NOMO-1 treated with dmso at 0.1 percent for 144 hours (cell line): ENCODE measurements at regions not wholly inside any gene's neighbourhood (a gene's known extent, or its start where the extent isn't known, plus 50 kb on each side); places are given as distances from the start of the nearest gene placed in this dataset.
"Not testable (repeated sequence)": the region's sequence is repeated elsewhere in the genome, so short reads cannot be mapped to it uniquely, and the experiment has no call there.

ENCODE experiments used
- DNase-seq: peaks from one replicate; lab custom pipeline; 2025; ENCODE audit not compliant: unreplicated experiment; lab: John Stamatoyannopoulos, UW

DNA sequence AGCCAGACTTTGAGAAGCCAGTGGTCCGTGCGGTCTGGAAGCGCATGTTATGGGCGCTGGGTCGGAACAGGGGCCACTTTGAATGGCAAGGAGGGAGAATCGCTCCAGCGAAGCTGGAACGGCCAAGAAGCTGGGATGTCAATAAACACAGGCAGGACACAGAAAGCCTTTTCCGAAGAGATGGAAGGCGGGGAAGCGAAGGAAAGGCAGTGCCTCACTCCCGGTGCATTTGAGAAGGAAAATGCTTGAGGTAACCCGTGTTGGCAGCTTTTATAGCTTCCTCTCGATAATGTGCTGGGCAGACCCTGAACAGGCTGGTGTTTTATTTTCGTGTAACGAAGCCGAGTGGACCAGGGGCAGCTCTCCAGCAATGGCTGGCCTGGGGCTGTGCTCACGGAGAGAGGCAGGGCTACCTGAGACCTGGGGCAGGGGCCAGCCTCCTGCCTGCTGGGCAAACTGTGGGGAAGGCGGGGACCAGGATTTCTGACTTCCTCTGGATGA lies 84.2 kb upstream of the SPRY4 start:
- DNase-seq, result no peak

DNA sequence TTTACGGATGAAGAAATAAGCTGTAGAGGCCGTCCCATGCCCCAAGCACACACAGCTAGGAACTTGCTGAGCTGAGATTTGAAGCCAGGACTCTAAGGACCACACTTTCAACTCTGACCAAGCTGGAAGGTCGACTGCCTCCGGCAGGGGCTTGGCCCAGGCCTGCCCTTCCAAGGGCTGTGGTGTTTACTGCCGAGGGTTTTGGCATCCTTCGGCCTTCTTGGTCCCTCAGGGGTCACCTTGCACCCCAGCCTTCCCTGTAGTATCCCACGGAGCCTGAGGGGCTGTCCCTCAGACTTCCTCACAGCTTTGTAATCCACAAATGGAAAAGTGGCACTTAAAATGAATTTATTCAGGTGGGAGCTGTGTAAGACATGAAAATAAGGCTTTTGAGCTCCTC lies 83.7 kb upstream of the SPRY4 start:
- no peak for DNase-seq

DNA sequence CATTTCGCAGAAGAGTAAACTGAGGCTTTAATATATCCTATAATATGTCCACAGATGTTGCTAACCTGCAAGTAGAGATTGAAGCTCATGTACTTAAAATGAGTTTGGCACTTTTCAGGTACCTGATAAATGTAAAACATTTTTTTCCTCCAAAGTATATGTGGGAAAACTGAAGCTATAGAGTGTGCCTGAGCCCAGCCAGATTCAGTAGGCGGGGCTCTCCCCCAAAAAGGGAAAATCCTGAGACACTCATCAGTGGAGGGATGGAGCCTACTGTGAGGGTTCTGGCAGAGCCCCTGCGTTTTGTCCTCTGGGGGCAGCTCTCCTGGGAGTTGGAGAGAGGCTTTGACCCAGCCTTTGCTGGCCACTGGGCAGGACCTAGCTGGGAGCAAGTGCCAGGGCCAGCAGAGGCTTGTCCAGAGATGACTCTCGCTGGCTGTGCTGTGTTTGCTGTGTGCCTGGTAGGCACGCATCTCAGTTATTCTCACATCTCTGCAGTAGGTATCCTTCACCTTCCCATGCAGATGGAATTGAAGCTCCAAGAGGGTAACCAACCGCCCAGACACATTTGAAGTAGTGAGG lies 81.1 kb upstream of the SPRY4 start:
- DNase-seq, result no peak

- DNase-seq, result no peak
Measured at GRCh38 chr5:142405023-142405422, 80.2 kb upstream of the SPRY4 start.

GRCh38 chr5:142404046-142404477 lies 79.2 kb upstream of the SPRY4 start:
- DNase-seq, result no peak

DNA sequence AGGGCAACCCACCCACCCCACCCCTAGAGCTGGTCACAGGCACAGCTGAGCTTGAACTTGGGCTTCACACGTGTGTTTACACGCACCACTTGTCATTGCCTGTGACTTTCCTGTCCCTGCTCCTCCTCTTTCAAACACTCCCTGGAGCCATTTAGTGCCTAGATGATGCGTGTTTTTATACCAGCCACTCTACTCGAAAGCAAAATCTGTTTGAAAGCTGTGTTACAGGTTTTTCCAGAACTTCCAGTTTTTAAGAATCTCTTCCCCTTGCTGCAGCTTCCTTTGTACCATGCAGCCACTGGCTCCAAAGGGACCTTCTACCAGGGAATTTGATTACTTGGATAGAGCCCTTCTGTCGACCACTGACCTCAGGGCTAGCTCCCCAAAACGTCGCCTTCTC lies 78.8 kb upstream of the SPRY4 start:
- DNase-seq, result no peak

GRCh38 chr5:142402752-142403318 lies 78.0 kb upstream of the SPRY4 start:
- DNase-seq, result no peak

- no peak for DNase-seq
Measured at GRCh38 chr5:142400415-142400814, 75.6 kb upstream of the SPRY4 start.

DNA sequence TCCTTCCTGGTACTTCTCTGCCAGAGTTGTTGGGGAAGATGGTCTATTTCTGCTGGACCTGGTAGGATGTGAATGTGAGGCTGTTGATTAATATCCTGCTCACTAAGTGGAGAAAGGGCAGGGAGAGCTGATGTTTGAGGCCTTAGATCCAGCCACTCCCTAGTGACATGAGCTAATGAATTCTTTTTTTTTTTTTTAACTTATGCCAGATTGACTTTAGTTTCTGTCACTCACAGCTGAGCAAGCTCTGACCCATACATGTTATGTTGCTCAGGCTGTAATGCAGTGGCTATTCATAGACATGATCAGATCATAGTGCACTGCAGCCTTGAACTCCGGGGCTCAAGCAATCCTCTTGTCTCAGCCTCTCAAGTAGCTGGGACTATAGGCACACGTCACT lies 75.1 kb upstream of the SPRY4 start:
- no peak for DNase-seq

GRCh38 chr5:142398730-142399055 lies 73.9 kb upstream of the SPRY4 start:
- no peak for DNase-seq

GRCh38 chr5:142398011-142398729 lies 73.3 kb upstream of the SPRY4 start:
- DNase-seq, result not testable (repeated sequence)

- DNase-seq, result no peak
Measured at GRCh38 chr5:142397178-142397577, 72.4 kb upstream of the SPRY4 start.

DNA sequence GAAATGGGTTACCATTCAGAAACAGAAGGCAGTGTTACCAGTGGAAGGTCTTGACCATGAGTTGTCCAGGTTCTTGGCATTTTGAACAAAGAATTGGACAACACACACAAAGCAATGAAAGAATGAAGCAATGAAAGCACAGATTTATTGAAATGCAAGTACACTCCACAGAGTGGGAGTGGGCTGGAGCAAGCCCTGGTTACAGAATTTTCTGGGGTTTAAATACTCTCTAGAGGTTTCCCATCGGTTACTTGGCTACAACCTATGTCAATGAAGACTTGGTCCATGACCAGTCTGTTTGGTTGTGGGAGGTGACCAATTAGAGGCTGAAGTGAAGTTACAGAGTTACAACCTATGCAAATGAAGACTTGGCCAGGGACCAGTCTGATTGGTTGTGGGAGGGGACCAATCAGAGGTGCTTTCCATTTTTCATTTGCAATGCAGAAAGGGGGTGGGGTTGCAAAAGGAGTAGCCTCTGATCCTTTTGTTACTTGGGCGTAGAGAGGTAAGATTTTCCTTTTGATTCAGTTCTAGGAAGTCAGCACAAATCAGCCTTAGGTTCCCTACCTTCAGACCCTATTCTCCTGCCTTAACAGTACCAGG lies 71.7 kb upstream of the SPRY4 start:
- no peak for DNase-seq

- no peak for DNase-seq
Measured at GRCh38 chr5:142395334-142395733, 70.5 kb upstream of the SPRY4 start.

GRCh38 chr5:142391058-142391845 lies 66.4 kb upstream of the SPRY4 start:
- no peak for DNase-seq

DNA sequence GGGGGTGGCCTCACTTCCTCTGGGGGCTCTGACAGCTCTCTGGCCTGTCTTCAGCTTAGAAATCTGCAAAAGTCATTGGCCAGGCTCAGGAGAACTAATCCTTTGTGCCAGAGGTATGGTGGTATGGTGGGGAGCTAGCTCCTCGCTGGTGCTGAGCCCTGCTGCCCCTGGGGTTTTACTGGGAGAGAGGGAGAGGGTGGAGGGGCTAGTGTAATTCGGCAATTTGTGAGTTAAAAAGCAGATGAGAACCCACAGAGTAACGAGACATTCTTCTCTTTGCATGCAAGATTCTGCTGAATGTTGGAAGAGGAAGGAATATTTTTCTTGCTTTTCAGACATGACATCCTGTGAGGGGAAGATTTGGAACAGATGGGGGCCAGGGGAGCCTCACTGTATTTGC lies 65.5 kb upstream of the SPRY4 start:
- DNase-seq, result no peak

- peak; percentile 85 for DNase-seq
Measured at GRCh38 chr5:142388696-142389095, 63.9 kb upstream of the SPRY4 start.

DNA sequence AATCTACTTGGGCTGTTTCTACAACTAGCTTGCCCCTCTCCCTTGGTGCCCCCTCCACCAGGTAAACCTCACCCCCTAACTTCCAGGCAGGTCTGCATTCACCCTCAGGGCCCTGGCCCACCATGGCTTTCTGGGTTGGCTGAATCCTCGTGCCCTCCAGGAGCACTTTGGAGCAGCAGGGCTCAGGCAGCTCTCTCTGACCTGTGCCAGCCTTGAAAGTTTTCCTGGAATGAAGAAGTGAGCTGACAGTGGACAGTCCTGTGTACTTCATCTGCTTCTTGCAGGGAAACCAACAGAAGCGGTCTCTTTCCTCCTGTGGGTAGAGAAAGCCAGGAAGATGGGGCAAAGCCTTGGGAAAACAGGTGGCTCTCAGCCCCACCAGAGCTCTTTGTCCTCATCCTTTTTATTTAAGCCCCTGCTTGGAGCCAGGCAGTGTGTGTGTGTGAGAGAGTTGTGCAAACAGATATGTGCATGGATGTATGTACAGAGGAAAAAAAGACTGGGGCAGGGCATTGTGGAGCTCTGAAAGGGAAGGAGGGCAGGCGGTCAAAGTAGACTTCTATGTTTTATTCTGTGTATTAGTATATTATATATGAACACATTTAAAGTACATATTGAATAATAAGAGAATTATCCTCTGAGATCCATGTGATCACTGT lies 62.3 kb upstream of the SPRY4 start:
- no peak for DNase-seq

- peak; percentile 71 for DNase-seq
Measured at GRCh38 chr5:142386137-142387023, 61.6 kb upstream of the SPRY4 start.

- no peak for DNase-seq
Measured at GRCh38 chr5:142385194-142385593, 60.4 kb upstream of the SPRY4 start.
